SU-DHL-6 (cell line): ENCODE measurements at regions not wholly inside any gene's neighbourhood (a gene's known extent, or its start where the extent isn't known, plus 50 kb on each side); places are given as distances from the start of the nearest gene placed in this dataset.
"Not testable (repeated sequence)": the region's sequence is repeated elsewhere in the genome, so short reads cannot be mapped to it uniquely, and the experiment has no call there.

ENCODE experiments used
- EZH2phosphoT487 ChIP-seq: fragments of 200-600 bp; sonication (generic), shearing (Covaris generic); conservative IDR thresholded peaks from 2 replicates; pipeline ENCODE4 v1.6.1; 2018; ENCODE audit warnings: mild to moderate bottlenecking, antibody characterized with exemption, low read length, moderate library complexity, mixed read lengths
- TF ChIP-seq, protein P1 (sequence below): fragments of 200-600 bp; sonication (generic); IDR thresholded peaks from one replicate; pipeline ENCODE4 v1.5.1; 2017; ENCODE audit warnings: antibody characterized with exemption, mild to moderate bottlenecking, low read length, moderate library complexity; ENCODE audit not compliant: insufficient read depth, poor library complexity, severe bottlenecking

- TF ChIP-seq, protein P1, sequence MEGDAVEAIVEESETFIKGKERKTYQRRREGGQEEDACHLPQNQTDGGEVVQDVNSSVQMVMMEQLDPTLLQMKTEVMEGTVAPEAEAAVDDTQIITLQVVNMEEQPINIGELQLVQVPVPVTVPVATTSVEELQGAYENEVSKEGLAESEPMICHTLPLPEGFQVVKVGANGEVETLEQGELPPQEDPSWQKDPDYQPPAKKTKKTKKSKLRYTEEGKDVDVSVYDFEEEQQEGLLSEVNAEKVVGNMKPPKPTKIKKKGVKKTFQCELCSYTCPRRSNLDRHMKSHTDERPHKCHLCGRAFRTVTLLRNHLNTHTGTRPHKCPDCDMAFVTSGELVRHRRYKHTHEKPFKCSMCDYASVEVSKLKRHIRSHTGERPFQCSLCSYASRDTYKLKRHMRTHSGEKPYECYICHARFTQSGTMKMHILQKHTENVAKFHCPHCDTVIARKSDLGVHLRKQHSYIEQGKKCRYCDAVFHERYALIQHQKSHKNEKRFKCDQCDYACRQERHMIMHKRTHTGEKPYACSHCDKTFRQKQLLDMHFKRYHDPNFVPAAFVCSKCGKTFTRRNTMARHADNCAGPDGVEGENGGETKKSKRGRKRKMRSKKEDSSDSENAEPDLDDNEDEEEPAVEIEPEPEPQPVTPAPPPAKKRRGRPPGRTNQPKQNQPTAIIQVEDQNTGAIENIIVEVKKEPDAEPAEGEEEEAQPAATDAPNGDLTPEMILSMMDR, result not testable (repeated sequence)
- not testable (repeated sequence) for TF ChIP-seq EZH2phosphoT487
These were observed 253.1 kb downstream of the ADGRD1 start for GRCh38 chr12:131206630-131207299.
